GM12892 (cell line): ENCODE measurements at regions not wholly inside any gene's neighbourhood (a gene's known extent, or its start where the extent isn't known, plus 50 kb on each side); places are given as distances from the start of the nearest gene placed in this dataset.
A peak's percentile ranks its signal among the peaks of the same experiment; 100 is the strongest.
"Not testable (repeated sequence)": the region's sequence is repeated elsewhere in the genome, so short reads cannot be mapped to it uniquely, and the experiment has no call there.

Experiments used
- DNase-seq: peaks from one replicate; pipeline ENCODE4 v3.0.0; 2011; ENCODE audit not compliant: insufficient read length
- FAIRE-seq: peaks from 2 replicates; lab custom pipeline; 2011; peaks lifted over from hg19 to GRCh38; lab: Jason Lieb, UNC
- POLR2A ChIP-seq: IDR thresholded peaks from 2 replicates; pipeline ENCODE4 v1.6.1; 2011; ENCODE audit warnings: low read depth, low read length, control low read depth
- POLR2AphosphoS5 ChIP-seq: IDR thresholded peaks from 2 replicates; pipeline ENCODE4 v1.6.1; 2011; ENCODE audit warnings: low read depth, low read length, control low read depth
- TAF1 ChIP-seq: IDR thresholded peaks from 2 replicates; pipeline ENCODE4 v1.6.1; 2011; ENCODE audit warnings: low read depth, mild to moderate bottlenecking, control low read depth, low read length, borderline replicate concordance

- TF ChIP-seq POLR2A: no peak
- TF ChIP-seq TAF1: no peak
- TF ChIP-seq POLR2AphosphoS5: no peak
- FAIRE-seq (no peak), DNase-seq (no peak)
Observed at GRCh38 chr6:27755768-27756167, 156.4 kb downstream of the OR2B2 start.

GRCh38 chr6:27754408-27754782 is 157.8 kb downstream of the OR2B2 start:
- no peak for FAIRE-seq

GRCh38 chr6:27753668-27754407 is 158.4 kb downstream of the OR2B2 start:
- DNase-seq (peak; percentile 47), FAIRE-seq (peak; percentile 87)
- TF ChIP-seq POLR2AphosphoS5: no peak
- no peak for TF ChIP-seq POLR2A
- TF ChIP-seq TAF1: no peak

More at GRCh38 chr6:27754408-27754782, 157.8 kb downstream of the OR2B2 start:
- TF ChIP-seq POLR2AphosphoS5: no peak
- no peak for TF ChIP-seq TAF1
- no peak for TF ChIP-seq POLR2A
- DNase-seq: no peak

- DNase-seq (no peak), FAIRE-seq (peak; percentile 67)
- TF ChIP-seq POLR2A: no peak
- no peak for TF ChIP-seq POLR2AphosphoS5
- no peak for TF ChIP-seq TAF1
Observed at GRCh38 chr6:27752038-27752885, 159.9 kb downstream of the OR2B2 start.

- no peak for DNase-seq
- FAIRE-seq: no peak
- TF ChIP-seq TAF1: no peak
- TF ChIP-seq POLR2AphosphoS5: no peak
- TF ChIP-seq POLR2A: no peak
Observed at GRCh38 chr6:27748661-27749060, 163.5 kb downstream of the OR2B2 start.

- no peak for TF ChIP-seq POLR2AphosphoS5
- TF ChIP-seq POLR2A: no peak
- TF ChIP-seq TAF1: no peak
- no peak for FAIRE-seq
- no peak for DNase-seq
Observed at GRCh38 chr6:27747637-27748036, 164.6 kb downstream of the OR2B2 start.

GRCh38 chr6:27746860-27747259 is 165.3 kb downstream of the OR2B2 start:
- FAIRE-seq, DNase-seq: not testable (repeated sequence)

- FAIRE-seq: no peak
- TF ChIP-seq TAF1 (no peak), POLR2AphosphoS5 (no peak), POLR2A (no peak)
Observed at GRCh38 chr6:27743787-27744186, 168.4 kb downstream of the OR2B2 start.

GRCh38 chr6:27742833-27743573 is 169.2 kb downstream of the OR2B2 start:
- DNase-seq (no peak), FAIRE-seq (no peak)
- TF ChIP-seq POLR2AphosphoS5: no peak
- TF ChIP-seq TAF1: no peak
- TF ChIP-seq POLR2A: no peak

More at GRCh38 chr6:27743787-27744186, 168.4 kb downstream of the OR2B2 start:
- no peak for DNase-seq

GRCh38 chr6:27739902-27740301 is 172.3 kb downstream of the OR2B2 start:
- FAIRE-seq: not testable (repeated sequence)

GRCh38 chr6:27736686-27737085 is 175.5 kb downstream of the OR2B2 start:
- FAIRE-seq (no peak), DNase-seq (no peak)
- no peak for TF ChIP-seq POLR2AphosphoS5
- TF ChIP-seq POLR2A: no peak
- TF ChIP-seq TAF1: no peak

More at GRCh38 chr6:27739902-27740301, 172.3 kb downstream of the OR2B2 start:
- DNase-seq: not testable (repeated sequence)
